ENCODE measurements at regions not wholly inside any gene's neighbourhood (a gene's known extent, or its start where the extent isn't known, plus 50 kb on each side); places are given as distances from the start of the nearest gene placed in this dataset.

DNA sequence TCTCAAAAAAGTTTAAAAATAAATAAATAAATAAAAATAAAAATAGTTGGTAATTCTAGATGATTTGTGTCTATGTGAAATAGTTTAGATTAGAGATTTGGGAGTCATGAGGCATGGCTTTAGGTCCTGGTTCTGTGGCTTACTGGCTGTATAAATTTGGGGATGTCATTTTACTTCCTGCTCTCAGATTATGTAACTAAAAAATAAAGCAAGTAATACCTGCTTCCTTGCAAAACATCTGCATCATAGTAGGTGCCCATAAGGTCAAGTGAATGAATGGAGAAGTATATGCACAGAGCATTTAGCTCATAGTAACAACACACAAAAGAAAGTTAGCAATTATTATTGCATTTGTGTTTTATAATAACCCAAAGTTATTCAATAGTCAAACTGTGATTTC lies 287.7 kb upstream of the TLE4 start:
- TF ChIP-seq, protein P1, sequence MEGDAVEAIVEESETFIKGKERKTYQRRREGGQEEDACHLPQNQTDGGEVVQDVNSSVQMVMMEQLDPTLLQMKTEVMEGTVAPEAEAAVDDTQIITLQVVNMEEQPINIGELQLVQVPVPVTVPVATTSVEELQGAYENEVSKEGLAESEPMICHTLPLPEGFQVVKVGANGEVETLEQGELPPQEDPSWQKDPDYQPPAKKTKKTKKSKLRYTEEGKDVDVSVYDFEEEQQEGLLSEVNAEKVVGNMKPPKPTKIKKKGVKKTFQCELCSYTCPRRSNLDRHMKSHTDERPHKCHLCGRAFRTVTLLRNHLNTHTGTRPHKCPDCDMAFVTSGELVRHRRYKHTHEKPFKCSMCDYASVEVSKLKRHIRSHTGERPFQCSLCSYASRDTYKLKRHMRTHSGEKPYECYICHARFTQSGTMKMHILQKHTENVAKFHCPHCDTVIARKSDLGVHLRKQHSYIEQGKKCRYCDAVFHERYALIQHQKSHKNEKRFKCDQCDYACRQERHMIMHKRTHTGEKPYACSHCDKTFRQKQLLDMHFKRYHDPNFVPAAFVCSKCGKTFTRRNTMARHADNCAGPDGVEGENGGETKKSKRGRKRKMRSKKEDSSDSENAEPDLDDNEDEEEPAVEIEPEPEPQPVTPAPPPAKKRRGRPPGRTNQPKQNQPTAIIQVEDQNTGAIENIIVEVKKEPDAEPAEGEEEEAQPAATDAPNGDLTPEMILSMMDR (IDR thresholded peaks at IDR 0.05; ENCODE audit: insufficient read depth, low read length), result no peak
- no peak overlapping the region for H3K4me3 ChIP-seq (ENCODE audit: low read depth, low read length)
- DNase-seq (ENCODE audit: low read depth), result no peak

DNA sequence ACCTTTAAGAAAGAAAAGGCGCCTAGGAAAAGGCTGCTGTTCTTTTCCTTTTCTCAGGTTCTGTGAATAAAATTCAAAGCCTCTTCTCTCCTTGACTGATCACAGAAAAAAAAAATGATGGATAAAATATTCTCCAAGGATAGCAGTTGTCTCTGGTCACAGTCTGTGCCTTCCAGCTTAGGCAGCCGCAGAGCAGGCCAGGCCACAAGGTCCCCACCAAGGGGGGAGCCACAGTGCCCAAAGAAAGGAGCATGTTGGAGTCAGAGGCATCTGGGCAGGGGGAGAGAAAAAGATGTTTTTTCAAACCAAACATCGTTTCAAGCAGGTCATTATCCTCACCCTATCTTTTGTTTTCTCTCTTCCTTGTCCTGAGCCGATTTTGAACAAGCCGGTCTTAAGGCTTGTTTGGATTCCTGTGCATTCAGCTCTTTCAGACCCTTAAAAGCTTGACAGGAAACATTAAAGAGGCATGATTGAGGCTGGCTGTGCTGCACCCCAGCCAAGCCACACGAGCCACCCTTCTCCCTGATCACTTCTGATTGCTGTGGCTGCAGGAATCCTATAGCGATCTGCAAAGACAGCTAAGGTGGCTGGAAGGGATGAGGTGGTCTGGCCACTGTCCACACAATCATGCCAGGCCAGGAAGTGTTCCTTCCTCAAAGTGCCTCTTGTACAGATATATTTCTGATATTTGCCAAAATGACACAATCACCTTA lies 284.6 kb upstream of the TLE4 start:
- TF ChIP-seq, protein P1 (IDR thresholded peaks at IDR 0.05; ENCODE audit: insufficient read depth, low read length), result no peak
- no peak overlapping the region for H3K4me3 ChIP-seq (ENCODE audit: low read depth, low read length)
- DNase-seq (ENCODE audit: low read depth), result no peak

DNA sequence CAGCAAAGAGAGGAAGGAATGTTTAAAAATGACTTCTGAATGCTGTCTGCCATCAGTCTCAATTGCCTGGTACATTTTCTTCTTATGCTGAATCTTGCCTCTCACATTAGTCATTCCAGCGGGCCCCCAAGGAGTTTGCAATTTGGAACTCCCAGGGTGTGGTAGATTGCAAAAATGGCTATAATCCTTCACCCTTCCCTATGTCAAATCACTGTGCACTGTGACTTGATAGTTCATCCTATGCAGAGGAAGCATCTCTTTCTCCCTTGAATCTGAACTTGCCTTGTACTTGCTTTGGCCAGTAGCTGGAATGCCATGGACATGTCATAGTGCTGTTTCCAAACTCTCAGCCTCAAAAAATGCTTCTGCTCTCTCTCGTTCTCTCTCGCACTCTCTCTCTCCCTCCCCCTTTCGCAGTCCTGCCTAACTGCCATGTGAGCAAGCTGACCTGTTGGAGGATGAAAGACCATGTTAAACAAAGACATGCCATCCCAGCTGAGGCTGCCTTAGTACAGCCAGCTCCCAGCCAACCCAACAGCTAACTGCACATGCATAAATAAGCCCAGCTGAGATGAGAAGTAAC lies 284.0 kb upstream of the TLE4 start:
- TF ChIP-seq, protein P1 (IDR thresholded peaks at IDR 0.05; ENCODE audit: insufficient read depth, low read length), result no peak
- DNase-seq (ENCODE audit: low read depth), result no peak
- no peak overlapping the region for H3K4me3 ChIP-seq (ENCODE audit: low read depth, low read length)

DNA sequence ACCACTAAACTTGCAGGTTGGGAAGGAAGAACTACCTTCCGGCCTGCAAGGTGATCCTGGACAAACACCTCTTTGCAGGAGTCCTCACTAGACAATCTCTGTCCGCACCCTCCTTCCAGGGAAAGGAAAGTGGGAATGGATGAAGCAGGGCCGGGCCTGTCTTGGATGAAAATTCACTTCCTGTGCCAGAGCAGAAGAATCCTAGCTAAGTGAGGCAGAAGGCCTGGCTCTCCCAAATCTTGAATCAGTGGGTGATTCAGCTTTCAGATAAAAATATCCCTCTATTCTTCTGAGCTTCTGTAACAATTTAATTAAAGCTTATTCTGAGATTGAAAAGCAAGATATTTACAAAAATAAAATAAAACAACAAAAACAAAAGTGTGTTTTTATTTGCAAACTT lies 281.9 kb upstream of the TLE4 start:
- no peak for DNase-seq (ENCODE audit: low read depth)
- no peak overlapping the region for H3K4me3 ChIP-seq (ENCODE audit: low read depth, low read length)
- TF ChIP-seq, protein P1 (IDR thresholded peaks at IDR 0.05; ENCODE audit: insufficient read depth, low read length), result no peak

DNA sequence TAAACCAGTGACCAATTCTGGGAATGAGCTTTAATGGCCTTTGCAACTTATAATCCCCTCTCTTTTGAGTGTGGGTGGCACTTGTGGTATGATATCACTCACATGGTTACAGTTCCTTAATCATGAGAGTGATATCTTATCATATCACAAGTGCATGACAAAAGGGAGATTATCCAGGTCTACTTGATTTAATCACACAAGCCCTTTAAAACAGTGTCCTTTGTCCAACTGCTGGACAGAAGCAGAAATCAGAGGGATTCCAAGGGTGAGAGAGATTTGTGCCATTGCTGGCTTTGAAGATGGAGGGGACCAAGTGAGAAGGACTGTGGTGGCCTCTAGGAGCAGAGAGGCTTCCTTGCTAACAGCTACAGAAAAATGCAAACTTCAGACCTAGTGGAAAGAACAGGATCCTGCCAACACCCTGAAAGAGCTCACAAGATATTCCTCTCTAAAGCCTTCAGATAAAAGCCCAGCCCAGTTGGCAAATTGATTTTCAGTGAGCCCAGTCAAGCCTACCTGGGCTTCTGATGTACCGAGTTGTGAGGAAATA lies 279.0 kb upstream of the TLE4 start:
- no peak for DNase-seq (ENCODE audit: low read depth)
- H3K4me3 ChIP-seq (ENCODE audit: low read depth, low read length), result no peak overlapping the region
- TF ChIP-seq, protein P1 (IDR thresholded peaks at IDR 0.05; ENCODE audit: insufficient read depth, low read length), result no peak

DNA sequence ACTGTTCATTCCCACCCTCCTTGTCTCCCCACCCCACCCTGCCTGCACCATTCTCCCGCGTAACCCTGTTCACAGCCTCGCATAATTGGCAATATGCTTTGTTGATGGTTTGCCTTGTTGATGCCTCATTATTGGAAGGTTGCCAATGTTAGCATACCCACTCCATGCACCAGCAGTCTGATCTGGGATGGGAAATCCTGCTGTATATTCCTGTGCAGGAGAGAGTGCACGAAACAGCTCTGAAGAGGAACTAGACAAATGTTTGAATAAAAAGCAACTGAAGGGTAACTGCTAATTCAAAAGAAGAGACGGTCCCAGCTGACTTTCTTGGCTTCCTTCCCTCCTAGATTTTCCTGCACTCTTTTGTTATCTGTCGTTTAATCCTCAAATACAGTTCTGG lies 271.7 kb upstream of the TLE4 start:
- H3K4me3 ChIP-seq (ENCODE audit: low read depth, low read length), result no peak overlapping the region
- TF ChIP-seq, protein P1 (IDR thresholded peaks at IDR 0.05; ENCODE audit: insufficient read depth, low read length), result no peak
- no peak for DNase-seq (ENCODE audit: low read depth)

Measured in fibroblast of the aortic adventitia (primary cell).